Stimulated activated CD8-positive, alpha-beta memory T cell treated with anti-CD3 and anti-CD28 coated beads, Interleukin-15, amount 100 ng/mL, for 4 hours (primary cell): ENCODE measurements at regions not wholly inside any gene's neighbourhood (a gene's known extent, or its start where the extent isn't known, plus 50 kb on each side); places are given as distances from the start of the nearest gene placed in this dataset.

ENCODE experiments used
- DNase-seq, 2 donors: peaks; one replicate each; pipeline ENCODE4 v3.0.0-alpha.2; 2020; ENCODE audit warnings: low read depth in 2 of 2

DNA sequence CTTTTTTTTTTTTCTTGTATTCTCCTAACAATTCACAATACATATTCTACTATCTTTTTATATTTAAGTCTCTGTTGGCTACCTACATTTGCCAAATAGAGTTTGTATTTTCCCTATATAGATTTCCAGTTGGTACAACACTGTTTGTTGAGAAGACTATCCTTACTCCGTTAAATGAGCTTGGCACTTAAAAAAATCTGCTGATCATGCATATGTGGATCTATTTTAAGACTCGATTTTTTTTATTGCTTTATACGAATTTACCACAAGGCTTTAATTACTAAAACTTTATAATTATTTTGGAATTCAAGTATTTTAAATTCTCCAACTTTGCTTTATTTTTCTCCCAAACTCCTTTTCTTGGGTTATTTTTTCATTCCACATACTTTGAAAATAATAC lies 855.6 kb downstream of the C6orf118 start:
- no peak for DNase-seq

DNA sequence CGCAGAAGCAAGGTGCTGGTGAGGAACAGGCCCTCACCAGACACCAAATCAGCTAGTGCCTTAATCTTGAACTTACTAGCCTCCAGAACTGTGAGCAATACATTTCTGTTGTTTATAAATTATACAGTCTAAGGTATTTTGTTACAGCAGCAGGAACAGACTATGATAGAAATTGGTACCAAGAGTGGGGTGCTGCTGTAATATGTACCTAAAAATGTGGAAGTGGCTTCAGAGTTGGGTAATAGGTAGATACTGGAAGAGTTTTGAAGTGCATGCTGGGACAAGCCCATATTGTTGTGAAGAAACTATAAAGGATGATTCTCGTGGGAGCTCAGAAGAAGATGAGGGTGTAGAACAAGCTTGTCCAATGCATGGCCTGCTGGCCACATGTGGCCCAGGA lies 866.8 kb downstream of the C6orf118 start:
- no peak for DNase-seq

DNA sequence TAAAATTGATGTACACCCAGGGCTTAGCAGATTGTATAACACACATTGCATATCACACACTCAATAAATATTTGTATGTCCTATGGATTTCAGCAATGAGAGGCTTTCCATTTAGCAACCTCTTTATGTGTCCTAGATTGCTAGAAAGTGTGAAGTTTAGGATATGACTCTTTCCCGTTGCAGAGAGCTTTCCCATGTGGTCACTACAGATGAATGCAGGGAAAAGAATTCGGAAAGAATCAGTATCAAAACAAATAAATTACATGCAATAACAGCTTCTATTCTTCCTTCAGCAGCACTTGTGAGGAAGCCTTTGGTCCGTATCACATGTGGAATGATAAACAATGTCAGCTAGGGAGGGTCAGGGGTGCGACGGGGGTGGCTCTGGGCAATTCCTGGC lies 870.1 kb downstream of the C6orf118 start:
- no peak for DNase-seq

DNA sequence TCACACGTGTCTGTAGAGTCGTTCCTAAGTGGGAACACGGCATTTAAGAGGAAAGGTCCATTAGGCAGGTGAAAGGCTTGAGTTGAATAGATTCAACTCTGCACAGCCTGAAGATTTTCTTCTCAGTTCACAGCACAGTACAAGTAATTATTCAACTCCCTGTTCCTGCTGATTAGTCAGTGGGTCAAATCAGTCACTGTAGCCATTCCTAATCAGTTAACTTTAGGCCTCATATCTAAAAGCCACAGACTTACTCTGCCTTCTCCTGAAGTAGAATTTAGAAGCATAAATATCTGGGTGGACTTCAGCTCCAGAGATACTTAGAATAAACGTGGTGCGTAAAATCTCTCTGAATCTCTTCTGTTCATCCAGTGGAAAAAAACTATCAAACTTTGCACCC lies 872.4 kb downstream of the C6orf118 start:
- no peak for DNase-seq

DNA sequence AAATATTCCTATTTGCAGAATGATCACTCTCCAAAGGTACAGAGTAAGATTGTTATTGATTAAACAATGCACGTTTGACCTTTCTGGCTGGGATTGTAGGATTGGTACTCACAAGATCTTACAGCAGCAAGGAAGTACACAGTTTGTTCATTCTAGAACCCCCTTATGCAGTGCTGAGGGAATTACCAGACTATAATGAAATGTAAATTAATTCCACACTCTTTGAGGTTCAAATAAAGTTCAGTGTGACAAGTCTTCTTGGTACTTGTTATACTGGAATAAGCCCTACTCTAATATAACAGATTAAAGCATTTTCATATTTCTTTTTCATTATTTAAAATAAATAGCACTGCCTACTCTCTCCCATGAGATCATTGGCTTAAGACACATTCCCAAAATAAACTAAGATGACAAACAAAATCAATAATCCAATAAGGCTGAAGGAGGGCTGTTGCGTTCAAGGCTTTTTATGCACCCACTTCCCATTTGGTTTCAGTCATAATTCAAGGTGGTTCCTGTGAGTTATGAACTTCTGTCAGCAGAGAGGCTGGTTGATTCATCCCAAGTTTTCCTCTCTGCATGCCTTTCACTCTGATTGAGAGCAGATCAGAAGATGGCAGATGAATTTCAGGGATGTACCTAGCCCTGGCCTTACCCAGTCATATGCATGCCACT lies 881.5 kb downstream of the C6orf118 start:
- no peak for DNase-seq

DNA sequence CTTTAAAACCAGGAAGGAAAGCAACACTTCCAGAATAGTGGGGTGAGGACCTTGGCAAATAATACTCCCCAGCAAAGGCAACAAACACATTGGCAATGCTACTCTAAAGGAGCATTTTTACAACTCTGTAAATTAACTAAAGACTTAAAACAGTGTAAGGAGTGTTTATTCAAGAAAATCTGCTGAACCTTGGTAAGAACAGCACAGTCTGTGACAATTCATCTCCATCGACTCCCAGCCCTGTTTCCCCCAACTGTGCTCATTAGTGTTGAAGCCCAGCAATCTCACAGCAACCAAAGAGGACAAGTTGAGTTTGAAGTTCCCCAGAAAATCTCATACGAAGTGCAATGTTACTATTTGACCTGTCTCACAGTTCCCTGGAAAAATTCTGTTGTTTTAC lies 884.9 kb downstream of the C6orf118 start:
- no peak for DNase-seq

DNA sequence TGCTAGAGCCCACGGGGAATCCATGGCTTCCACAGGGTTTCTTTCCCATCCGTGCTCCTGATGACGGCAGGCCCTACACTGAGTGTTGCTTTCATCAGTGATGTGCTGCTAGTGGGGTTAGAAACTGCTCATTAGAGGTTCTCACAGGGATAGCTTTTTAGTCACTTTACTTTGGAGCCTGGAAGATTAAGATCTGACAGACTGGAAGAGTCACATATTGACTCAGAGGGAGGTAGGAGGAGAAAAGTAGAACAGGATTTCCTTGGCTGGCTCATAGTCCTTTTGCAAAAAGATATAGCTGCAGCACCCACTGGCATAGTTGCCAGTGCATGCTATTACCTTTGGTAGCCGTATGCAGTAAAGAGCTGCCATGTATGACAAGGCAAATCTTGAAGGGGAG lies 890.3 kb downstream of the C6orf118 start:
- no peak for DNase-seq

DNA sequence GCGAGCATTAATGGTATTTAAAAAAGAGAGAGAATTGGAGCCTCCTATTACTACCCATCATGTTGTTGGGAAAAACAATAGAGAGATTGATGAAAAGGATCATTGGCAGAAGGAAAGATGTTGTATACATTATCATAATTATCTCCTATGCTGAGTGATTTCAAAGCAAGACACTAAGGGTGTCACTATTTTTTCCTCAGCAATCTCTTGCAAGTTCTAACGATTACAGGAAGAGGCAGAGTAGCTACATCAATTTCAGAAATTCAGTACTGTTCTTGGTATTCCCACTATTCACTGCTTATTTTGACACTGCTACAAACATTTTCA lies 891.2 kb downstream of the C6orf118 start:
- DNase-seq = no peak

DNA sequence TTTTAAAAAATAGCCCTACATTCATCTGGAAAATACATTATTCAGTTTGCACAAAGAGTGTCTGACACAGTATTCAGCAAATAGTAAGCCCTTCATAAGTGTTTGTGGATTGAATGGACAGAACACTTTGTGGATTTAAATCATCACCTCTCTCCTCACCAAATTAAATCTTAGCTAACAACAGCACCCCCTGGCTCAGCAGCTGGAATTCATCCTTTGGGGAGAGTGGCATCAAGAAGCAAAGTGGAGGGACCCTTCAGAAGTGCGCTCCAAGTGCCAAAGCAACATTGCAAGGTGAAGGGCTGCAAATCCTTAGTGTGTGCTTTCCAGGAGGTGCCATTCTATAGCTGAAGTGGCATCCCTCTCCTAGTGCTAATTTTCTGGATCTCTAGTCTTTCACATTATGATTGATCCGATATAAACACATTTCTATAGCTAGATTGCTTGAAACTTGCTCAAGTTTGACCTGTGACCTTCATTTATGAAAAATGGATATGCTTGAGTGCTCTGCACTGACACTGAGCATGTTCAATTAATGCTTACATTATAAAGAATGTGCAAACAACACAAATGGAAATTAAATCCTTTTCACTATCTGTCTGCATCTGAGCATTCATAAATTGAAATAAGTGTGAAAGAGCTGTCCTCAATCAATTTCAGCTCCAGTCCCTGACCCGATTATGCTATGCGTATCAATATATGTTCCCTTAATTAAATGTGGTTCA lies 891.7 kb downstream of the C6orf118 start:
- no peak for DNase-seq

DNA sequence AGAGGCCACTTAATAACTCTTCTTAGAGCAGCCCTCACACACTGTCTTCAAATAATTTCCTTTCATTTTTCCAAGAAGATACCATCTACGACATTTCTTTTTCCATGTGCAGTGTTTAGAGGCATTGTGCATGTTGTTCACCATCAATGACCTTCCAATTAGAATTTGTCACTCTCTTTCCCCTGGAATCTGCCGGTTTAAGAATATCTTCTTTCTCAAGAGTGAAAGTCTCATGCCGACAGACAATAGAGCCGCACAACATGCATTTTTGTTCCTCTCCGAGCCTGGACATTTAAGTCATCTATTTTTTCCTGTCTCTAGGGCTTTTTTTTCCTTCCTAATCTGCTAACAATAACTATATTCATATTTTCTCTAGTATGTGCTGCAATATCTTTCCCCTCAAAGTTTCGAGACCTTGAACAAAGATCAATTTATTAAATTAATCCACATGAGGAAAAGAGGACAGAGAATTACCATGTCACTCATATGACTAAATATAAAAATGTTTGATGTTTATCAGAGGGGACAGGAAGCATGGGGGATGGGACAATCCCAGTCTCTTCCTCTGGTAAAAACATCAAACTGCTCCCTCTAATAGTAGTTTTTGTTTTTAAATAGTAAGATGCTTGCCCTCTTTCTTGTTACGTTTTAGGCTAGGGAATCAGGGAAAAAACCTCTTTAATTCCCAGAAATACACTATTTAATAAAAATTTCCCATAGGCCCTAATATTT lies 893.4 kb downstream of the C6orf118 start:
- DNase-seq = no peak

DNA sequence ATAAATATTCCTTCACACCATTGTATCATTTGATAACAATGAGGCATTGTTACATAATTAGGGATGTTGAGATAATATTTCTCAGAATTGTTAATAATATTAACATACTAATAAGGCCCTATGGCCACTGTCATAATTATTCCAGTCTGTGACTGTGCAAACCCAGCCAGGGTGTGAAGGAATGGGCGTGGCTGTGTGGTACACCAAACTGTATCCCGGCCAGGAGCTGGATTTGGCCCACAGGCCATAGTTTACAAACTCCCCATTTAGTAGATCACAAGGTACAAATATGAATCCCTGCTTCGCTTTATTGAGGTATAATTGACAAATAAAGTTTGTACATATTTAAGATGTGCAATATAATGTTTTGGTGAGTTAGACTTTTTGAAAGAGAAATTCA lies 894.7 kb downstream of the C6orf118 start:
- no peak for DNase-seq

DNA sequence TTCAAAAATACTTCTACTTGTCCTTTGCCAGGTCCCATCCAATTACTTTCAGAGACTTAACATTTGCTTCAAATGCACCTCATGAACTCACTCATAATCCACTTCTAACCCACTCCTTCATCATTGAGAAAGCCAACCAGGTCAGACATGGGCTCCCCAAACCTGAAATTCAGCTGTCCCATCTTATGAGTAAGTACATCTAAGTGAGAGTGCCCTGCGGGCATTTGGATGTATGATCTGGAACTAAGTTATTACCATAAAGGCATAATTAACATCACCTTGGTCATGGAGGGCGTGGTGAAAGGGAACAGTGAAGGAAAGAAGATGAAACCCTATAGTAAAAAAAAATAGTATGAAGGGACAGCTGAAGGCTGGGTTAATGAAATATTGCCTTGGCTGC lies 896.8 kb downstream of the C6orf118 start:
- no peak for DNase-seq

DNA sequence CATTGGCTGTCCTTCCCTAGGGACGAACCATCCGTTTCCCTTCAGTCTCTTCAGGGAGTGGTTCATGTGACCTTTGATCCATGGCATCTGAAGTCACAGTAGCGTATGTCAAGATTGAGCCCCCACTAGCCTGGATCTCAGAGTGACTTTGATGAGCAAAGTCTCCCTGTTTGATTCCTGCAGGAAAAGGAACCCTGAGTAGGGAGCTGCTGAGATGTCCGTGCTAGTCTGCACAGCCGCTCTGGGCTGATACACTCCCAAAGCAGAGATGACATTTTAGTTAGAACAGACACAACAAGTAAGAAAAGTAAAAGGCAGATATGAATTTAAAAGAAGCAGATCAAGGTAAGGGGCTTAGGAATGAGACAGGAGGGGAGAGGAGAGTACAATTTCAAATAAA lies 899.4 kb downstream of the C6orf118 start:
- DNase-seq = no peak

DNA sequence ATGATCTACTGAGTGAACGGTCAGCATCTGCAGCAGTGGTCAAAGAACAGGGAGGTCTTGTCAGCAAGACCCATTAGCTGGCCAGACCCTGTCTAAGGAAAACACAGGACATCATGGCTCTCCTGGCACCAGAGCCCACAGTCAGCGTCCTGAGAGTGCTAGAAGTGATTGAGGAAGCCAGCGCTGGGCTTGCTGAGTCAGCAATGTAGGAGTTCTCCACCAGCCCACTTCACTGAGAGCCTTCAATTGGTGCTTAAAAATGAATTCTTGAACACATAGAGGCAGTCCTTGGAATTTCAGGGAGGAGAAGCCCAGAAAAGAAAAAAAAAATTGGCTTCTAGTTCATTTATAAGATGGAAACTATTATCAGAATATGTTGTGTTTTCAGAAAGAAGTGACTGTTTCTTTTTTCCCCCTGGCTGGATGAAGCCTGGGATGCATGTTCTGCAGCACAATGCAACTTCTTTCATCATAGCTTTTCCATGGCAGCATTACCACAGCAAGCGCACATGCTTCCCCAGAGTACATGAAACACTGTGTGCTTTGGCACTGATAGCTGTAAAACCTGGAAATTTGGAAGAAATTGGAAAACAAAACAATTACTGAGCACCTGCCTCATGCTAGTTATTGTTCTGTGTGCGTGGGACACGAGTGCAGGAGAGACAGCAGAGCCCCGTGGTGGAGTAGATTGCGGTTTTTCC lies 899.9 kb downstream of the C6orf118 start:
- no peak for DNase-seq

DNA sequence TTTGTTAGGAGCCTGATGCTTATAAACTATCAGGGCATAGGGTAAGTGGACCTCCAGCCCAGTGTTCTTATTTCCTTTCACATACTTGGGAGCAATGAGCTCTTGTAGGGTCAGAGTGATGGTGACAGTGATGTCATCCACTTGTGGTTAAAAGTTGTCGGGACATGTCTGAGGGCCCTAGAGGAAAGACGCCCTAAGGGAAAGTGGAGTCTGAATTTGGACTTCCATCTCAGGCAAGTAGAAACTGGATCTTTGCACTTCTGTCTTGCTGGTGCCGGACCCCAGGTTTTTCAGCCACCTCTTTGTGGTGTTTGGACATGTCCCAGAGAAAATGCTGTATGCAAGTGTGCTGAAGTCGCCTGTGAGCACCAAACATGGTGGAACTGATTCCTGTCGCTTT lies 900.5 kb downstream of the C6orf118 start:
- DNase-seq = no peak

DNA sequence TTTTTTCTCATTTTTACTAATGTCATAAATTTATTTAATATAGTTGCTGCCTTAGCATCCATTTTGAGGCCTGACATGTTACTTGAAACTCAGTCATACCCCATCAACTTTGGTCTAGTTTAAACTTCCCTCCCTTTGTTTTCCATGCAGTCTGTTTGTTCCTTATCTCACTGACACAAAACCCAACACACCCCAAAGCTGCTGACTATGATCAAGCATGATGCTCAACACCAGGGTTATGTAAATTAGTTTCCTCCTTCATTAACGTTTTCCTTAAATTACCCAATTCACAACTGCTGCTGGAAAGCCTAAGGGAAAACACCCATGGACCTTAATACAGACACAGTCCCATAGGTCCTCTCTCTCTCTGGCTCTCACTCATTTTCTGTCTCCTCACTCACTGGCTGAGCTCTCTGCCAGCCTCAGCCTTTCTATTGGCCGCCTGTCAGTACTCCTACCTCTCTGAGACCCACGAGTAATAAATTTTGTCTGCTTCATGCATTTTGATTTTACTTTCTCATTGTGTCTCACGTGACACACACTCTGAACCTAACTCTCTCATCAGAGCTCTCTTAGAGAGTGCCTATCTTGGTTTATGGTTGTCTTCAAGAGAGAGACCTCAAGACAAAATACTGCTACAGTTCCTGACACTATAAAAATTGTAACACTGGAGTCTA lies 904.5 kb downstream of the C6orf118 start:
- DNase-seq = no peak

DNA sequence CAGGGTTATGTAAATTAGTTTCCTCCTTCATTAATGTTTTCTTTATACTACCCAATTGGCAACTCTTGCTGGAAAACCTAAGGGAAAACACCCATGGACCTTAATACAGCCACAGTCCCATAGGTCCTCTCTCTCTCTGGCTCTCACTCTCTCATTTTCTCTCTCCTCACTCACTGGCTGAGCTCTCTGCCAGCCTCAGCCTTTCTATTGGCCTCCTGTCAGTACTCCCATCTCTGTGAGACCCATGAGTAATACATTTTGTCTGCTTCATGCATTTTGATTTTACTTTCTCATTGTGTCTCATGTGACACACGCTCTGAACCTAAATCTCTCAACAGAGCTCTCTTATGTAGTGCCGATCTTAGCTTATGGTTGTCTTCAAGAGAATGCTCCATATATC lies 907.5 kb downstream of the C6orf118 start:
- DNase-seq = no peak

DNA sequence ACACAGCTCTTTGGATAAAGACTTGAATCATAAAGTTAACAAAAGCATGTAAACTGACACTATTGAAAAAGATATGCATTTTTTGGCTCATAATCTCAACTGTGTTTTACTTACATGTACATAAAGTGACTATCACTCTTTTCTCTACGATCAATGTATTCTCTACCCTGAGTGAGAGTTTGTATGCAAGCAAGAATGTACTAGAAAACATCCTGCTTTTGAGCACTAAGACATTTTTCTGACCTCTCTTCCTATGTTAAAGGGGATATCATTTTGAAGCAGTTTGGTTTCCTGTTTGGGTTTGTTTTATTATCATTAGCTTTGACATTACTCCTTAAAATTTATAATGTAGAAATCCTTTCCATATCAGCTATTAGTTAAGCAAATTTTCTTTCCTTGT lies 910.8 kb downstream of the C6orf118 start:
- no peak for DNase-seq

DNA sequence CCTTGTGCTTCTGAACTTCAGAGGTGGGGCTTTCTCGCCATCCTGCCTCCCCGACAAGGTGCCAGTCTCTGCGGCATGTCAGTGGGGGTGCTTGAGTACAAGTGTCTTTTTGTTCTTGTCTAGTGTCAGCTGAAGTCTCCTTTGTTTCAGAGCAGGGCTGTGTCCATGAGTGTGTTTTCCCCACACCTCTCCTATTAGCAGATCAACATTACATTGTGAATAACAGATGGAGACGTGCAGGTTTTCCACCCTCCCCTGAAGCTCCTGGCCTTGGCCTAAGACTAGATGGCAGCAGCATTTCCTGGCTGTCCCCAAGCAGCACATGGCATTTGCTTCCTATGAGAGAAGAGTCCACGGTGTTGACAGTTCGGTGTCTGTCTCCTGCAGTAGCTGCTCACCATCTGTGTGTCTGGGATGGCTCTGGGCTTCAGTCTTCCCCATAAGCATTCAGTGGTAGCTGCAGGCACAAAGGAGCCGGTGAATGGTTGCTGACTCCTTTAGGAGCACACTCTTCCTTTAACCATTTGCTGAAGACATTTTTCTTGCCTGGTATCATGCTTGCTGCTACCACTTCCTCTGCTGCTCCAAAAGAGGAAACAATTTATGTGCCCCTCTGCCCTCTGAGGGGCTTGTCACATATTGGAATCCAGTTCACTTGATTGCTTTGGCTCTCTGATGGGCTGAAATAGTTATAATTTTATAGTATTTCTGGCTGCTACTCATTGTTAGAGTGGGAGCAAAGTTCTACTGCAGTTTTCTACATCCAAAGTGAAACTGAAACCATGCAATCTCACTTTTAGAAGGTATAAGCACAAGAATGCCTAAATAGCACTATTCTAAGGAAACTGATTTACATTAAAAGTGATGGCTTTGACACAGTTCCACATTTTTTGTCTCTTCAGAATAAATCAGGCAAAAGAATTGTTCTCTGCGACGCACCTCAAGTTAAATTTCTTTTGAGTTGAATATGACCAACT lies 913.0 kb downstream of the C6orf118 start:
- DNase-seq = no peak

DNA sequence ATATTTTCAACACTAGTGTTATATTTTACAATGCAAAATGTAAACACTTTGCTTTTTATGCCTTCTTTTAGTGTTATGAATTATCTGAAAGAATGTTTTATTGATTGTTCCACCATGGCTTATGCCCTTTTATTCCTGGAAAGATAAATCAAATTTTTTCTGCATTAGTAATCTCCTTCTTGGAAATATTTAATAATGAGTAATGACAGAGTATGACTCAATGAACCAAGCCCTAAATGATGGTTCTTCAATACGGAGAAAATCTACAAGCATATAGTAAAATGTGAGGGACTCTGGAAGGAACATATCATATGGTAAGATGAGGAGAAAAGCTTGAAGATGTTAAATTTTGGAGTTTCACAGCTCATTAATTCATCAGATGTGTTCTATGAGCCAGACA lies 929.6 kb downstream of the C6orf118 start:
- no peak for DNase-seq

DNA sequence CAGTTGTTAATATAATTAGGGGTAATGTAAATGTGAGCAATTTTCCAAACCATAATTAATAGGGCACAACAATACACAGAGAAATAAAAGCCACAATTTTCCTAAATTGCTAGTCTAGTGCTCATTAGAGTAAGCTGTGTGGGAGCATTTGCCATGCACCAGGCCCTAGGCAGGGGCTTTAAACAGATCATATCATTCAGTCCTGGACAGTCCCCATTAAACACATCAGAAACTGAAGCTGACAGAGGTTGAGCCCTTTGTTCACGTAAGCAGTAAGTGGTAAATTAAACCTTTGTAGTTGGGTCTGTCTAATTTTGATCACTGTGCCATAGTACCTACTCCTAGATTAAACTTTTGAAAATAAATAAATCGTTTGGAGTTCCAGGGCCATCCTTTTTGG lies 931.1 kb downstream of the C6orf118 start:
- no peak for DNase-seq
